Hematopoietic multipotent progenitor cell treated with erythropoietin and hydrocortisone succinate and interleukin-3 and kit ligand, for 15 days (in vitro differentiated cells): ENCODE measurements at regions not wholly inside any gene's neighbourhood (a gene's known extent, or its start where the extent isn't known, plus 50 kb on each side); places are given as distances from the start of the nearest gene placed in this dataset.

ENCODE experiments used
- DNase-seq: peaks from one replicate; pipeline ENCODE4 v3.0.0-alpha.2; 2015; ENCODE audit warnings: low spot score

DNA sequence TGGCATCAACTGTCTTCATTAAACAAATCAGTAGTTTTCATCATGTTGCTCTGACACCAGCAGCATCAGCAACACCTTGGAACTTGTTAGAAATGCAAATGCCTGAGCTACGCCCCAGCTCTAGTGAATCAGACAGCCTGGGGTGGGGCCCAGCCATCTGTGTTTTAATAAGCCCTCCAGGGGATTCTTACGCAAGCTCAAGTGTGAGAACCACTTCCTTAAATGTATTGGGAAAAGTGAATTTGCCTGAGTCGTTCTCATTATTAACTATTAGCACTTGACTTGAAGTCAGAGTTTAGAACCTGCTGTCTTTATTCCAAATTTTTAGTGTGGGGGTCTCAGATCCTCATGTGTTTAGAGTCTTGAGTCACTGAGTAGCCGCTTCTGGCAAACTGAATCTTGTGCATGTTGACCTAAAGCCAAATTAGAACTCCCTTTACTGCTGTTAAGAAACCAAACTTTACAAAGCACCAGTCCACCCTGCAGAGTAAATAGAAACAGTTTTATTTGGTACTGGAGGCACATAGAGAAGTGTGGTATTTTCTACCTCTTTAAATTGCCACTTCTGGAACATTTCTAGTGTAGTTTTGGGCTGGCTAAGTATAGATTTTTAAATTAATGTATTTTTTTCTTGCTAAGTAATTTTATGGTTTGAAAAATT, 137.4 kb upstream of the COX10 start:
- no peak for DNase-seq

DNA sequence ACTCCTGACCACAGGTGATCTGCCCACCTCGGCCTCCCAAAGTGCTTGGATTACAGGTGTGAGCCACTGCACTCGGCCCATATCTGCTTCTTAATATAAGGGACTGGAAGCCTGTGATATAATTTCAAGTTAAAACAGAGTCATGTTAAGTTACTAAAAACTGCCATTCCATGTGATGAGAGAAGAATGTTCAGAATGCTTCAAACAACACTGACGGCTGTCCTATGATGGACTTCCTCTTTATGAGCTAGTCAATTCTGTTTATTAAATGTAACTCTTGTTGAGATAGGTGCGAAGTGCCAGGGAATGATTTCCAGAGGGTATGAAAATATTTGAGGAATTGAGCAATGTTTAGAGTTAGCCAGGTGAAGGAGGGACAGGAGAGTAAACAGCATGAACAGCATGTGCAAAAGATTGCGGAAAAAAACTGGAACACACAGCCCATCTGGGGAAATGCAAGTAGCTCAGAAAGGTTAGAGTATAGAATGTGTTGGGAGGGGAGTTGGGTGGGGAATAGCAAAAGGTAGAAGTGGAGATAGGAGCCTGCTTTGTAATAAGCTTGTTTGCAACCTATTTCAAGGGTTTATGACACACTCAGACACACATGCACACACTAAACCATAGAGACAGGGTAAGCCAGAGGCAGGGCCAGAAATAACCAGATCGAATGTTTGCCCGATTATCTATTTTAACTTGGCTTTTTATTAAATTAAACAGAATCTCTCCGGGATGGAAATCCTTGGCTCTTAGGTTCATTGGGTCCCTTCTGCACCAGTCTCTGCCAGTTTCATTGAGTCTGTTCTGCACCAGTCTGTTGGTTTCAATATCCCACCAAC, 135.6 kb upstream of the COX10 start:
- DNase-seq = no peak

GRCh38 chr17:13939222-13939621, 130.1 kb upstream of the COX10 start:
- no peak for DNase-seq

GRCh38 chr17:13940858-13941665, 128.2 kb upstream of the COX10 start:
- no peak for DNase-seq

GRCh38 chr17:13941781-13942180, 127.5 kb upstream of the COX10 start:
- no peak for DNase-seq

GRCh38 chr17:13943909-13944308, 125.4 kb upstream of the COX10 start:
- no peak for DNase-seq

GRCh38 chr17:13947499-13947898, 121.8 kb upstream of the COX10 start:
- no peak for DNase-seq

DNA sequence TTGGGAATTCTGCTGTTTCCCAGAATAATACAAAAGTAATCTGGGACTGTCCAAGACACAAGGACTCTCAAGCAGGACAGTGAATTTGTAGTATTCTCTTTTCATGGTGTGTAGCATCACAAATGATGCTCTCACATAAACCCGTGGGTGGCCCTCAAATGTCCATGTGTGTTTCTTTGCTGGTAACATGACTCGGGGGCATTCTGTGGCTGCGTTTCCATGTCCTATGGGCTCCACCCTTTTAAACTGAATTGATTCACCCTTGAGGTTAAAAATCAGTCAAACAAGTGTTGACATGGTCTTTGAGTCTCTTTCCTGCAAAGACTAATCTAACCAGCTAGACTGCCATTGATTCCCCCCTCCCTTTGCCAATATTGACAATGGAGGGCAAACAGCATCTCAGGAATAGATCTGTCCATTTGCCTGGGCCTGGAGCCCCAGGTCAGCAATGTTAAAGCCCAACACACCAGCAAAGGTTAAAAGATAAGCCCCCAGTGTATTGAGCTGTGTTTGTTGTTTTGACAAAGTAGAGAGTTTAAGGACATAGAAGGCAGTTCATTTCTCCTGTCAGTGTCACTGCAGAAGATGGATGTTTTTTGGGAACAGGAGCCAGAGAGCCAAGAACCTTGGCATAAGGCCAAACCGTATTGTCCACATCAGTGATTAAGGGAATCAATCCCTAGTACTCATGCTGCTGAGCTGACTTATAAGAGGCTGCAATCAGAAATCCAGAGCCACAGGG, 117.1 kb upstream of the COX10 start:
- no peak for DNase-seq

DNA sequence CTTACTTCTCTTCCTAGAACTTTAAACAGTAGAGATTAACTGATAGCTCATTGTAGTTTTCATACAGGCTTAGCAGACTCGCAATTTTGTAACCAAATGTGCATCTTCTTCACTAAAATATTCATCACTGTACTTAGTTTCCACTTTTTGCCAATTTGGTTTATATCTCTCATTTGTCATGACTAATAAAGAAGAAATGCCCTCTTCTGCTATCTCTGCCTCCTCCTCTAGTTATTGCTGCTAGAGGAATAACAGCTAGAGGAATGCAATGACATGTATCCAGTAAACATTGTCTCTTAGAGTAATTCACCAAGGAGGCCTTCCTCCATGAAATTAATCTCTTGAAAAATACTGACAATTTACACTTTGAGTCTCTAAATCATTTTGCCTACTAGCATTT, 115.5 kb upstream of the COX10 start:
- no peak for DNase-seq

DNA sequence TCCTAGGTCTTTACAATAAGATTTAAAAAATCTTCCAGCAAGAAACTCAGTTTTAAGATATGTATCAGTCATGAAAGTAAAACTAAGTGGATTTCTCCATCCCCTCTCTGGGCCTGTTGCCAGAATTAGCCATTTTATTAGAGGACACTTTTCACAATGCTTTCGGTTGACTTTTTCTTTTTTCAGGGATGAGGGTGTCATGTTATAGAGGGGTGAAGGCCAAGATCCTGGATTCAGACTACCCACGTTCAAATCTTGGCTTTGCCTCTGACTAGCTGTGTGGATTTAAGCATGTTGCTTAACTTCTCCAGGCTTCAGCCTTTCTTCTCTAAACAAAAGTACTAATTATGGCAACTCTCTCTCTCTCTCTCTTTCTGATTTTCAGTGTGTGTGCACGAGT, 111.7 kb upstream of the COX10 start:
- DNase-seq = no peak

DNA sequence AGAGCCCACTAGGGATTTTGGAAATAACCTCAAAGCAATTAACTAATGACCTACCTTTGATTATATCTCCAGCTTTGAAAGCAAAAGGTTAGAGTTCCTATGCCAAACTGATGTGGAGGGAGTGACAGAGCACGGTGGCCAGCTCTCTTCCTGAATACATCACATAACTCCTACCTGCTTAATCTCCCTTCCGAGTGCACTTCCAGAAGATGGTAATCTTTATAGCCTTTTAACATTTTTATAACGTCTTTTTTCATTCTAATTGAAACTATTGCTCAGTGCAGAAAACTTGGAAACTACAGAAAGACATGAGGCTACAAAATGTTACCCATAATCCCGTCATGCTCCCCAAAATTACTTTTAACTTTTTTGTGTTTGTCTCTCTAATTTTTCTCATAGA, 110.5 kb upstream of the COX10 start:
- DNase-seq = no peak

- no peak for DNase-seq
These were observed 108.0 kb upstream of the COX10 start for GRCh38 chr17:13961265-13961664.

- no peak for DNase-seq
These were observed 106.5 kb upstream of the COX10 start for GRCh38 chr17:13962716-13963240.

- no peak for DNase-seq
These were observed 101.9 kb upstream of the COX10 start for GRCh38 chr17:13967416-13967815.

DNA sequence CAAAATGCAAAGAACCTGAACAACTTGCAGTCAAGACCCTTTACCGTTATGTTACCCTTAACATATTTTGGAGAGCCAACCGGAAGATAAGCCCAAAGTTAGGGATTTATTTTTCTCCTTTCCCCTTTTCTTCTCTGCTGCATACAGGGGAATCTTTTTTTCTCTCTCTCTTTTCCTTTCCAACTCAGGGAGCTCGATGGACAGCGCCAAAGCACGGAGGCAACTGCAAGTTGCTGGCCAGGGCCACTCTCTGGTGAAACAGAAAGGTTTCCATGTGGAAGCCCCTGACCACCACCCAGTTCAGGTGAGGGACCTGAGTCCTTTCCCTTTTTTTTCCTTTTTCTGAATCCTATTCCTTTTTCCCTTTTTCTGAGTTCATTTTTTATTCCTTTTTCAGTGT, 98.8 kb upstream of the COX10 start:
- no peak for DNase-seq

DNA sequence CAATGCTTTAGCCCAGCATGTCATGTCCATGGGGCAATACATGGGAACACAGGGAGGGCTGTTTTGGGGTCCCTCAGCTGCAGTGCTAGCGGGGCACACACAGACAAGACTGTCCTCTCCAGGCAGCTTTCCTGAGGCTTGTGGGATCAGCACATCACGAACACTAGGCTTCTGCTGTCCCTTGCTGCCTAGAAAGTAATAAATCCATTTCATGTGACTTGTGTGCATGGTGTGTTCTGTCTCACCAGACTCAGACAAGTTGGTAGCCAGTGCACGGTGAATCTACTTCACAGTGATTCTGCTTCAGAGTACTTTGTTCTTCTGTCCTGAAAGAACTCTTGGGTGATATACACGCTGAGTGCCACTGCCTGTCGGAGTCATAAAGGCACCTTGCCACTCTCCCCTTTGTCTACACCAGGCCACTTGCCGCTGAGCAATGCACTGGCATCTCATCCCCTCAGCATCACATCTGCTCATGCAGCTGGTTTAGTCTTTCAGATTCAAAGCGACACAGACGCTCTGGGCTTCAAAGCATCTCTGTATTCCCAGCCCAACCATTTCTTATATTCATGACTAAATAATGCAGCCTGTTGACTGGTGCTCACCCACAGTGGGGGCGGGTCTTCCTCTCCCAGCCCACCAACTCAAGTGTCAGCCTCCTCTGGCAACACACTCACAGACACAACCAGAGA, 95.2 kb upstream of the COX10 start:
- no peak for DNase-seq

DNA sequence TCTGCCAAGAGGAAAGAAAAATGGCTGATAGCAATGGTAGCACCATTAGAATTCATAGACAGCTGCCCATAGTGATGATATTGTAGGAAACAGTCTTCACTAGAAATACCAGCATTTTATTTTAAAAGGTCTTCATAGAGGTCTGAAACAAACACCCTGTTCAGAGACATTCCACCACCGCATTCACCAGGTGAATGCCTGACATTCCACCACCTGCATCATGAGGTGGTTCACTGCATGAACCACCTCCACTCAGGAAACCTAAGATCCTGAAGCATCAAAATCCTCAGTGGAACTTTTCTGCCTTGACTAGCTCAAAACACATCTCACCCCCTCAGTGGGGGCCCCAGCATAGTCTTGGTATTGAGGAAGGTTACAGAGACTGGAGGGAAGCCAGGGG, 91.5 kb upstream of the COX10 start:
- DNase-seq = no peak

DNA sequence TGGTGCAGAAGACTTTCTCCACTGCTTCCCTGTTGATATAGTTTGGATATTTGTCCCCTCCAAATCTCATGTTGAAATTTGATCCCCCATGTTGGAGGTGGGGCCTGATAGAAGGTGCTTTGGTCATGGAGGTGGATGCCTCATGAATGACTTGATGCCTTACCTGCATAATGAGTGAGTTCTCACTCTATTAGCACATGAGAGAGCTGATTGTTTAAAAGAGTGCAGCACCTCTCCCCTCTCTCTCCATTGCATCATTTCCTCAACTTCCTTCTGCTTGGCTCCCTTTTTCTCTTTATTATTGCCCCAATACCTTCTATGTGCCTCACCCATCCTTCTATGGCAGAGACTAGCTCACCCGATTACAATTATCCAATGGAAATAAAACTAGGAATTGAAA, 90.8 kb upstream of the COX10 start:
- no peak for DNase-seq

DNA sequence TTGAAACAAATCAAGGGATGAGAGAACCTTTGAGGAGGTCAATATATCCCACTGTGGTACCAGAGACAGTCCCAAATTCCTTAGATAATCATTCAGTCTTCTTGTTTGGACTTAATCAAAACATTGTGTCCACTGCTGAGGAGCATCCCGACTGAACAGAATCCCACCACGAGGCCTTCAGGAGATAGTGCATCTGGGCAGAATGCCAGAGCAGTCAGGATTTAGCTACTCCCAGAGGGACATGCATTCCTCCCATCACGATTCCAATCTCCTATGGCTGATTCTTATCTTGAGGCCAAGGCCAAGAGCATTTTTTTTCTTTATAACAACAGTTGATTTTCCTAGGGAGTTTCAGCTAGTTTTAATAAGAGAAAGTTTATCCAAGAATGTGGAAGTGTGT, 87.4 kb upstream of the COX10 start:
- DNase-seq = no peak

DNA sequence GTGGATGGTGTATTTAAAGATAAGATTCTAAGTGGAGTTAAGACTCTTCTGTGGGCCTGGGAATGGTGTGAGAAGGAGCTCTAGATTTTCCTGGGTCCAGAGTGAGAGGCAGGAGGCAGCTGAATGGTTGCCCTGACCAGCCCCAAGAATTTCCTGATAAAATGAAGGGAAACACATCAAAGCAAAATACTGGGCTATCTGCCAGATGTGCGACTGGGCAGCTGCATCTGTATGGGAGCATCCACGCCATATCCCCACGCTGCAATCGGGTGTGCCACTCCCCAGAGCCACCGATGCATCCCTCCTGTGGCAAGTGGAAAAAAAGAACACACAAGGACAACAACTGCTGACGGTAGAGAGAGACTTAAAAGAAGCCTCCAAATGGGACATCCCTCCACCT, 84.3 kb upstream of the COX10 start:
- DNase-seq = no peak

DNA sequence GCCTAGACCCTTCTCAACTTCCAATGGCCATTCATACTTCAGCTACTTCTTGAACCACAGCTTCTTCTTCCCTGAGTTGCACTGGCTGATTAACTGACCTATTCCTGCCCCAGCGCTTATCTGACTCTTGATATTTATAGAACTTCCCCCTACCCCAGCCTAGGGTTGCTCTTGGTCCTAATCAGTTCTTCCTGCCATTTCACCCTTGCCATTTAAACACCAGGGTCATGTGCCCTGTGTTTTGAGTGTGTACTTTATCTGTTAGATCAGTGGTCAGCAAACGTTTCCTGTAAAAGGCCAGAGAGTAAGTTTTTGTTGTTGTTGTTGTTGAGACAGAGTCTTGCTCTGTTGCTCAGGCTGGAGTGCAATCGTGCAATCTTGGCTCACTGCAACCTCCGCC, 82.4 kb upstream of the COX10 start:
- DNase-seq = no peak
